ENCODE measurements at regions not wholly inside any gene's neighbourhood (a gene's known extent, or its start where the extent isn't known, plus 50 kb on each side); places are given as distances from the start of the nearest gene placed in this dataset.

DNA sequence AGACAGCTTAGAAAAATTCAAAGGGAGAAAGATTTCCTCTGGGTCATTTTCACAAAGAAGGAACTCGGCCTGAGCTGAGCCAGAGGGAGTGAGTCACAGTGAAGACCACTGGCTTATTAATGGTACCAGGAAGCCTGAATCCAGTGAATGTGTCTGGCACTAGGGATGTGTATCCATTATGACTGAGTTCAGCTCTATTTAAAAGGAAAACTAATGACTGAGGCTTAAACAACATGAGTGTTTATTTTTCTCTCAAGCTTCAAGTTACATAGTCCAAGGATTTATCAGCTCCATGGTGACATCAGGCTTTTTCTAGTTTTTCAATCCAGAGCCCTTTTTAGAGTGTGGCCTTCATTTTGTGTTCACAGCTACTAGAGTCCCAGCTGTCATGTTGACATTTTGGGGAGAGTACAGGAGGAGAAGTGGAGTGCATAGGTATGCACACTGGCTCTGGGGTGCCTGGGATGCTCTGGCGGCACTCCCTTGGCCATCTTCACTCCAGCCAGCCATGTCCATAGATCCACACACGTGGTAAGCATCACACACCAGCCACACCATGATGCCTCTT is 159.5 kb upstream of the ERCC6L2 start:
- TF ChIP-seq, protein P1, sequence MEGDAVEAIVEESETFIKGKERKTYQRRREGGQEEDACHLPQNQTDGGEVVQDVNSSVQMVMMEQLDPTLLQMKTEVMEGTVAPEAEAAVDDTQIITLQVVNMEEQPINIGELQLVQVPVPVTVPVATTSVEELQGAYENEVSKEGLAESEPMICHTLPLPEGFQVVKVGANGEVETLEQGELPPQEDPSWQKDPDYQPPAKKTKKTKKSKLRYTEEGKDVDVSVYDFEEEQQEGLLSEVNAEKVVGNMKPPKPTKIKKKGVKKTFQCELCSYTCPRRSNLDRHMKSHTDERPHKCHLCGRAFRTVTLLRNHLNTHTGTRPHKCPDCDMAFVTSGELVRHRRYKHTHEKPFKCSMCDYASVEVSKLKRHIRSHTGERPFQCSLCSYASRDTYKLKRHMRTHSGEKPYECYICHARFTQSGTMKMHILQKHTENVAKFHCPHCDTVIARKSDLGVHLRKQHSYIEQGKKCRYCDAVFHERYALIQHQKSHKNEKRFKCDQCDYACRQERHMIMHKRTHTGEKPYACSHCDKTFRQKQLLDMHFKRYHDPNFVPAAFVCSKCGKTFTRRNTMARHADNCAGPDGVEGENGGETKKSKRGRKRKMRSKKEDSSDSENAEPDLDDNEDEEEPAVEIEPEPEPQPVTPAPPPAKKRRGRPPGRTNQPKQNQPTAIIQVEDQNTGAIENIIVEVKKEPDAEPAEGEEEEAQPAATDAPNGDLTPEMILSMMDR (conservative IDR thresholded peaks at IDR 0.05; ENCODE audit: low read length), result no peak
- TF ChIP-seq EZH2phosphoT487 (IDR thresholded peaks at IDR 0.05; ENCODE audit: borderline replicate concordance), result no peak
